ENCODE measurements at regions not wholly inside any gene's neighbourhood (a gene's known extent, or its start where the extent isn't known, plus 50 kb on each side); places are given as distances from the start of the nearest gene placed in this dataset.

- no peak for TF ChIP-seq CTCF (IDR thresholded peaks at IDR 0.05; ENCODE audit: extremely low read depth in 1 of 2, insufficient read depth in 1 of 2, low read depth in 1 of 2, low read length in 2 of 2)
- no peak for TF ChIP-seq EZH2 (IDR thresholded peaks at IDR 0.05; ENCODE audit: borderline replicate concordance, low read depth, low read length, severe bottlenecking)
- TF ChIP-seq POLR2A (IDR thresholded peaks at IDR 0.05; ENCODE audit: low read depth, low read length) = no peak
- TF ChIP-seq POLR2AphosphoS5 (IDR thresholded peaks at IDR 0.05; ENCODE audit: insufficient read depth, low read depth, low read length) = no peak
- no peak for TF ChIP-seq GATA2 (IDR thresholded peaks at IDR 0.05; ENCODE audit: insufficient read depth, insufficient read length, low read depth, low read length)
Observed at GRCh38 chr17:14007951-14008350, 61.4 kb upstream of the COX10 start.

Data from endothelial cell of umbilical vein (primary cell).